ENCODE measurements at regions not wholly inside any gene's neighbourhood (a gene's known extent, or its start where the extent isn't known, plus 50 kb on each side); places are given as distances from the start of the nearest gene placed in this dataset.
"Not testable (repeated sequence)": the region's sequence is repeated elsewhere in the genome, so short reads cannot be mapped to it uniquely, and the experiment has no call there.

GRCh38 chr1:117714546-117714945, 108.7 kb downstream of the TENT5C start:
- no peak for TF ChIP-seq CTCF (IDR thresholded peaks at IDR 0.05; ENCODE audit: control insufficient read depth, insufficient read depth, low read depth, low read length, missing control alignments)
- DNase-seq (ENCODE audit: low read depth) = no peak
- no peak overlapping the region for H3K4me3 ChIP-seq (ENCODE audit: control insufficient read depth, low read depth, low read length)

GRCh38 chr1:117716030-117716429, 110.2 kb downstream of the TENT5C start:
- not testable (repeated sequence) for H3K4me3 ChIP-seq (ENCODE audit: control insufficient read depth, low read depth, low read length); DNase-seq (ENCODE audit: low read depth)

GRCh38 chr1:117717980-117718379, 112.1 kb downstream of the TENT5C start:
- DNase-seq (ENCODE audit: low read depth); H3K4me3 ChIP-seq (ENCODE audit: control insufficient read depth, low read depth, low read length): not testable (repeated sequence)

GRCh38 chr1:117718596-117718995, 112.7 kb downstream of the TENT5C start:
- not testable (repeated sequence) for DNase-seq (ENCODE audit: low read depth); H3K4me3 ChIP-seq (ENCODE audit: control insufficient read depth, low read depth, low read length)

- TF ChIP-seq CTCF (IDR thresholded peaks at IDR 0.05; ENCODE audit: control insufficient read depth, insufficient read depth, low read depth, low read length, missing control alignments) = no peak
- no peak overlapping the region for H3K4me3 ChIP-seq (ENCODE audit: control insufficient read depth, low read depth, low read length)
- no peak for DNase-seq (ENCODE audit: low read depth)
Measured at GRCh38 chr1:117719004-117719403, 113.2 kb downstream of the TENT5C start.

- no peak overlapping the region for H3K4me3 ChIP-seq (ENCODE audit: control insufficient read depth, low read depth, low read length)
- DNase-seq (ENCODE audit: low read depth) = no peak
- no peak for TF ChIP-seq CTCF (IDR thresholded peaks at IDR 0.05; ENCODE audit: control insufficient read depth, insufficient read depth, low read depth, low read length, missing control alignments)
Measured at GRCh38 chr1:117732065-117732797, 126.4 kb downstream of the TENT5C start.

- no peak for DNase-seq (ENCODE audit: low read depth)
- no peak for TF ChIP-seq CTCF (IDR thresholded peaks at IDR 0.05; ENCODE audit: control insufficient read depth, insufficient read depth, low read depth, low read length, missing control alignments)
- no peak overlapping the region for H3K4me3 ChIP-seq (ENCODE audit: control insufficient read depth, low read depth, low read length)
Measured at GRCh38 chr1:117732956-117733355, 127.1 kb downstream of the TENT5C start.

GRCh38 chr1:117734403-117734802, 128.6 kb downstream of the TENT5C start:
- no peak for DNase-seq (ENCODE audit: low read depth)
- no peak overlapping the region for H3K4me3 ChIP-seq (ENCODE audit: control insufficient read depth, low read depth, low read length)
- TF ChIP-seq CTCF (IDR thresholded peaks at IDR 0.05; ENCODE audit: control insufficient read depth, insufficient read depth, low read depth, low read length, missing control alignments) = no peak

Measured in AG09309 (cell line).